Fibroblast of lung (primary cell): ENCODE measurements at regions not wholly inside any gene's neighbourhood (a gene's known extent, or its start where the extent isn't known, plus 50 kb on each side); places are given as distances from the start of the nearest gene placed in this dataset.

Source experiments
- CTCF ChIP-seq, 2 donors: IDR thresholded peaks in 1 of 2; conservative IDR thresholded peaks in 1 of 2; 1 replicate in 1 of 2; 2 replicates in 1 of 2; pipeline ENCODE4 v1.5.1; 2011 to 2012; ENCODE audit warnings: low read length in 2 of 2, control low read depth in 1 of 2, inconsistent platforms in 1 of 2, low read depth in 1 of 2, mild to moderate bottlenecking in 1 of 2
- EZH2 ChIP-seq: IDR thresholded peaks from 2 replicates; pipeline ENCODE4 v1.5.1; 2012; ENCODE audit warnings: low read length, control low read depth, mild to moderate bottlenecking; ENCODE audit errors: missing control alignments

GRCh38 chr4:14072506-14072905, 445.0 kb upstream of the BOD1L1 start:
- TF ChIP-seq EZH2 (no peak), CTCF (conservative IDR thresholded peaks at IDR 0.05 in 1 of 2, IDR thresholded peaks at IDR 0.05 in 1 of 2; ENCODE audit: low read depth in 1 of 2, low read length in 2 of 2) (no peak)
